ENCODE measurements at regions not wholly inside any gene's neighbourhood (a gene's known extent, or its start where the extent isn't known, plus 50 kb on each side); places are given as distances from the start of the nearest gene placed in this dataset.

GRCh38 chr10:4527281-4527970, 298.6 kb upstream of the AKR1E2 start:
- Histone ChIP-seq H2AFZ (no peak overlapping the region), H3K36me3 (replicated peaks; ENCODE audit: insufficient read depth, low read depth) (no peaks in the 10 kb centered on the region), H3K79me2 (no peaks in the 10 kb centered on the region), H4K20me1 (ENCODE audit: insufficient read depth, poor library complexity, severe bottlenecking) (no peaks in the 10 kb centered on the region), H3K9me2 (replicated peaks; ENCODE audit: insufficient read depth) (no peaks in the 10 kb centered on the region), H3K4me2 (no peak overlapping the region), H3K9me3 (ENCODE audit: low read depth) (no peaks in the 10 kb centered on the region), H3K4me3 (no peak overlapping the region), H3K4me1 (ENCODE audit: insufficient read depth) (no peaks in the 10 kb centered on the region), H3K27me3 (no peaks in the 10 kb centered on the region), H3K27ac (no peak overlapping the region)
- TF ChIP-seq EZH2 (IDR thresholded peaks at IDR 0.05; ENCODE audit: borderline replicate concordance) (no peak), EZH2phosphoT487 (IDR thresholded peaks at IDR 0.05; ENCODE audit: low read depth, severe bottlenecking, unreplicated experiment) (no peak), CTCF (IDR thresholded peaks at IDR 0.05; ENCODE audit: poor library complexity) (no peak)
- no peak for DNase-seq (ENCODE audit: low spot score)
- 73% methylated on average over 7 of the region's 7 CpGs for WGBS (ENCODE audit: low lambda C conversion rate, missing lambda C conversion rate)

GRCh38 chr10:4526311-4526731, 299.7 kb upstream of the AKR1E2 start:
- WGBS (ENCODE audit: low lambda C conversion rate, missing lambda C conversion rate): 78% methylated on average over 4 of the region's 4 CpGs
- no peaks in the 10 kb centered on the region for H3K4me1 ChIP-seq (ENCODE audit: insufficient read depth)
- no peak for DNase-seq (ENCODE audit: low spot score)
- no peak overlapping the region for H3K4me2 ChIP-seq
- H3K27ac ChIP-seq: no peak overlapping the region
- no peaks in the 10 kb centered on the region for H3K27me3 ChIP-seq
- H4K20me1 ChIP-seq (ENCODE audit: insufficient read depth, poor library complexity, severe bottlenecking): no peaks in the 10 kb centered on the region
- no peak overlapping the region for H2AFZ ChIP-seq
- no peaks in the 10 kb centered on the region for H3K79me2 ChIP-seq
- no peak overlapping the region for H3K4me3 ChIP-seq
- no peaks in the 10 kb centered on the region for H3K9me2 ChIP-seq (replicated peaks; ENCODE audit: insufficient read depth)
- H3K36me3 ChIP-seq (replicated peaks; ENCODE audit: insufficient read depth, low read depth): no peaks in the 10 kb centered on the region
- H3K9me3 ChIP-seq (ENCODE audit: low read depth): no peaks in the 10 kb centered on the region
- TF ChIP-seq CTCF (IDR thresholded peaks at IDR 0.05; ENCODE audit: poor library complexity): no peak
- no peak for TF ChIP-seq EZH2phosphoT487 (IDR thresholded peaks at IDR 0.05; ENCODE audit: low read depth, severe bottlenecking, unreplicated experiment)
- TF ChIP-seq EZH2 (IDR thresholded peaks at IDR 0.05; ENCODE audit: borderline replicate concordance): no peak

GRCh38 chr10:4525103-4525502, 300.9 kb upstream of the AKR1E2 start:
- H3K9me2 ChIP-seq (replicated peaks; ENCODE audit: insufficient read depth): no peaks in the 10 kb centered on the region
- H3K4me2 ChIP-seq: no peak overlapping the region
- H3K4me1 ChIP-seq (ENCODE audit: insufficient read depth): no peaks in the 10 kb centered on the region
- no peaks in the 10 kb centered on the region for H3K9me3 ChIP-seq (ENCODE audit: low read depth)
- no peaks in the 10 kb centered on the region for H3K79me2 ChIP-seq
- WGBS (ENCODE audit: low lambda C conversion rate, missing lambda C conversion rate): 90% methylated on average over 1 of the region's 1 CpG
- H3K27me3 ChIP-seq: no peaks in the 10 kb centered on the region
- no peak overlapping the region for H2AFZ ChIP-seq
- H4K20me1 ChIP-seq (ENCODE audit: insufficient read depth, poor library complexity, severe bottlenecking): no peaks in the 10 kb centered on the region
- TF ChIP-seq EZH2 (IDR thresholded peaks at IDR 0.05; ENCODE audit: borderline replicate concordance) (no peak), CTCF (IDR thresholded peaks at IDR 0.05; ENCODE audit: poor library complexity) (no peak), EZH2phosphoT487 (IDR thresholded peaks at IDR 0.05; ENCODE audit: low read depth, severe bottlenecking, unreplicated experiment) (no peak)
- H3K4me3 ChIP-seq: no peak overlapping the region
- H3K27ac ChIP-seq: no peak overlapping the region
- H3K36me3 ChIP-seq (replicated peaks; ENCODE audit: insufficient read depth, low read depth): no peaks in the 10 kb centered on the region
- no peak for DNase-seq (ENCODE audit: low spot score)
